ENCODE measurements at regions not wholly inside any gene's neighbourhood (a gene's known extent, or its start where the extent isn't known, plus 50 kb on each side); places are given as distances from the start of the nearest gene placed in this dataset.

DNA sequence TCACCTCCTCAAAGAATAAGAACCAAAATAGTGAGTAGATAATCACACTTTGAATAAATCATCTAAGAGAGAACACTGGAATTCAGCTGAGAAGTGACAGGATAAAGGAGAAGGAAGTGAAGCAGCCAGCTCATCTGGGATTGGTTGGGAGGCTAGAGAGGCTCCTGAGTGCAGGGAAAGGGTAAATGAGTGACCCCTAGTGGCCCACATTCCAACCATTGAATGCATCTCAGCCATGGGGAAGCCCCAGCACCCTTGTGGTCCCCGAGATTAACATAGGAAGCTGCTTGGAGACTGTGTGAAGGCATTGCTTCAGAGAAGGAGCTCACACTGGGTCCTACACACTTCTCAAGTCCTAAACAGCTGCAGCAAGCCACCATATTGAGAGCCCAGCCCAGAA lies 82.3 kb downstream of the JRKL start:
- no peak for TF ChIP-seq CTCF (IDR thresholded peaks at IDR 0.05)
- TF ChIP-seq POLR2A (IDR thresholded peaks at IDR 0.05), result no peak

Data from Peyer's patch (tissue), 4 donors.